ENCODE measurements at regions not wholly inside any gene's neighbourhood (a gene's known extent, or its start where the extent isn't known, plus 50 kb on each side); places are given as distances from the start of the nearest gene placed in this dataset.
A peak's percentile ranks its signal among the peaks of the same experiment; 100 is the strongest.
"Not testable (repeated sequence)": the region's sequence is repeated elsewhere in the genome, so short reads cannot be mapped to it uniquely, and the experiment has no call there.

DNA sequence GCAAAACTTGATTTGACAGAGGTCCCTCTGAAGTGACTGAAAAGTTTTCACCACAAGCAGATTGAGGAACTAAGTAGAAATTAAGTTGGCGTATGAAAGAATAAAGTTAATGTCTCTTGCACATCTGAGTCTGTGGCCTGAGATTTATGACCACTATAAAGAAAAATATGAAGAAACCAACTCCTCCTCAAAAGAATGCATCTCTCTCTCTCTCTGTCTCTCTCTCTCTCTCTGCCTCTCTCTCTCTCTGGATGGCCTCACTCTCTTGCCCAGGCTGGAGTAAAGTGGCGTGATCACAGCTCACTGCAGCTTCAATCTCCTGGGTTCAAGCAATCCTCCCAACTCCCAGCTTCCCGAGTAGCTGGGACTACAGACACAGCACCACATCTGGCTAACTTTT is 55.2 kb downstream of the RPL22L1 start:
- no peak for DNase-seq

DNA sequence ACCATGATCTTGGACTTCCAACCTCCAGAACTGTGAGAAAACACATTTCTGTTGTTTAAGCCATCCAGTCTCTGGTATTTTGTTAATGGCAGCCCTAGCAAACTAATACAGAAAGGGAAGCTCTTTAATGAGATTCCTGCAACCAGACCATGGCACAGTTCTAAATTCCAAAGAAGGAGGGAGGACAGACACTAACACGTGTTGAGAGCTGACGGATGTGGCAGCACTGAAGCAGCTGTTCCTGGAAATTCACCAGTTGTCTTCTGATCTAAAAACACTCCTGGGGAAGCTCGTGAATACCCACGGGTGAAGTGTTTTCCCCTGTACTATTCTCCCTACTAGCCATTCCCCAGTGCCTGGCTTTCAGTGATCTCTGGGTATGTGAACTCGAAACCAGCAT is 56.7 kb downstream of the RPL22L1 start:
- no peak for DNase-seq

DNA sequence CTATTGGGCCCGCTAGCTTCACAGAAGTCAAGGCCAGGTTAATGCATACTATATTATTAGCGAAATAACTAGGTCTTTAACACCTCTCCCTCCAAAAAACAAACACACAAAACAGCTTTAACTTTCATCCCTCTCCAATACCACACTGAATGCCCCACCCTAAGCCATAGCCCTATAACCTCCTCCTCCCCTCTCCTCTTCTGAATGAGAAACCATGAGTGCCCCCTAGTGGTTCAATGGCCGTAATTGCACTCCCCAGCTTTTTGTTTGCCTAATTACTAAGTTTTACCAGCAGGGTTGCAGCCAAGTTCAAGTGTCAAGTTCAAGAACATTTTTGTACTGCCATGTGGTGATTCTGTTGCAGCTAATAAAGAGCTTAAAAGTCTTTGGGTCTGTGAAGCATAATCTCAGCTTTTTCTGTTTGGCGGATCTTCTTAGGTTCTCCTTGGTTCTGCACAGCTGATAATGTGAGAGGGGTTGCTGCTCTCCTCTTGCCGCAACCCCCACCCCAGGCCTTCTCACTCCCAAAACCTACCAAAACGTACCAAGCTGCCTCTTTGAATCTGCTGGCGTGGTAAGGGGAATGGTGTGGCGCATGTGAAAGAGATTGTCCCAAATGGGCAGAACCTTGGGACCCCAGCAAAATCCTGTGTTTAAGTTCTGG is 57.9 kb downstream of the RPL22L1 start:
- peak; percentile 48 for DNase-seq

DNA sequence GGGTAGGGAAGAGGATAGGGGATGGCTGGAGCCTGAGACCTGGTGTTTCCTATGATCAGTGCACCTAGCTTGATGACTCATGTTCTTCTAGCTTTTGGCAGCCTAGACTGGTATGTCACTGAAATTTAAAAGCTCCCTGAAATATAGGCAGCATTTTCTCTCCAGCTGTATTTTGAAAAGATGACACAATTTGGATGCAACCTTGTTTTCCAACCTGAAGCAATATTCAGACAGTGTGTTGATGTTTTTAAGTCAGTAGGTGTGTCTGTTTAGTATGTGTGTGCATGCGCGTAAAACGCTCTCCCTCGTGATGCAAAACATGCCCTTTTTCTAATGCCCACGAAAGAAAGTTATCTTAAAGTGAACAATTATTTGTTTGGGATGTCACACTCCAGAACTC is 58.5 kb downstream of the RPL22L1 start:
- DNase-seq = no peak

DNA sequence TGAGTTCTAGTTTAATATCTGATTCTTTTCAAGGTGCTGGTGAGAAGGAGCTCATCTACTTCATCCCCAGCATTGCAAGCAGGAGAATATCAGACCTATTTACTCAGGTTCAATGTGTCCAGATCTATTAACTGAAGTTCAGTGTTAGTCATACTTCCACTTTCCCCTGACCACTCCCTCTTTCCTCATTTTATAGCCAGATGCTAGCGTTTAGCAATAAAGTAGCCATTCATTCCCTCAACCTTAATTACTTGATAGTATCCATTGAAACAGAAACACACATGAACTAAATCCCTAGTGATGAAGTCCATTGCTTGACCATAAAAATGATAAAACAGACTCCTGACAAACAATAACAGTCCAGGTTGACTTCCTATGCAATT is 60.0 kb downstream of the RPL22L1 start:
- no peak for DNase-seq

DNA sequence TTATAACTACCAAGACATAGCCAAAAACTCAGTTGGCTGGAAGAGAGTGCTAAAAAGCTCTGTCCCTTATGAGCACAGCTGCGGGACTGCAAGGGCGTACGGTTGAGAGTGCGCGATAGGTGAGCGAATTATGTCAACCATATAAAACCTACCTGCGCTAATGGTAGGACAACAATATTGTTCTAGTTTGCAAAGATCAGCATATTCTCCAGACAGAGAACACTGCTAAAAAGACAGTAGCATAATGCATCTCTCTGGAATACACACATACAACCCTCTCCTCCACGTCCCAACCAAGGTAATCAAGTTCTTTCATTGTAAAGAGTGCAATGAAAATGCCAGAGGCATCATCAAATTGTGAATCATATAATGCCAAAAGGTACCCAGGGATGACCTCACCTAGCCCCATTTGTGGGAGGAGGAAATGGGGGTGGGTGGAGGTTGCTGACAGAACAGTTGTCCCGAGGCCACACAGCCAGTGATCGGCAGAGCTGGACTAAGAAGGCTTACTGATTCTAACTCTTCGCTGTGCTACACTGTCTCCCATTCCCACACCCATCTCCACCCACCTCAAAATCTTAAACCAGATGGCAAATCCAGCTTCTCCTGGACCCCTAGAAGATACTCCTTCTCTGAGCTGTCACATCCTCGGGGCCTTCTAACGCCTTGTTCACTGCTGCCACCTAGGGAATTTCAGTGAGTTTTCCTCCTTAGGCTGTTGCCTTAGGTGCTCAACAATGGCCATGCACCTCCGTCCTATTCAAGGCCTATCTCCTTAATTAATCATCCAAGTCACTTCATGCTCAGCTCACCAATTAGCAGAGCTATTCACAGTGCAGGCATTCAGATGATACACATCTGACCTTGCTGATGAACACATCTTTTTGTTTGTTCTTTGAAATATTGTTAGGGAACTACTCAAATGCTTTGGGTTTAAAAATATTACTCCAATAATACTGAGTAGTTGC is 60.7 kb downstream of the RPL22L1 start:
- no peak for DNase-seq

DNA sequence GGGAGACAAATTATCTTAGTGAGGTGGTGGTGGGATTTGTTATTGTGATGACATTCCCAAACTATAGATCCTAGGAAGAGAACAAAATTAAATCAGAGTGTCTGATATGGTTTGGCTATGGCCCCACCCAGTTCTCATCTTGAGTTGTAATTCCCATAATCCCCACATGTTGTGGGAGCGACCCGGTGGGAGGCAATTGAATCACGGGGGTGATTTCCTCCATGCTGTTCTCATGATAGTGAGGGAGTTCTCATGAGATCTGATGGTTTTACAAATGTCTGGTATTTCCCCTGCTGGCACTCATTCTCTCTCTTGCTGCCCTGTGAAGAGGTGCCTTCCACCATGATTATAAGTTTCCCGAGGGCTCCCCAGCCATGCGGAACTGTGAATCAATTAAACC is 62.0 kb downstream of the RPL22L1 start:
- DNase-seq = no peak

DNA sequence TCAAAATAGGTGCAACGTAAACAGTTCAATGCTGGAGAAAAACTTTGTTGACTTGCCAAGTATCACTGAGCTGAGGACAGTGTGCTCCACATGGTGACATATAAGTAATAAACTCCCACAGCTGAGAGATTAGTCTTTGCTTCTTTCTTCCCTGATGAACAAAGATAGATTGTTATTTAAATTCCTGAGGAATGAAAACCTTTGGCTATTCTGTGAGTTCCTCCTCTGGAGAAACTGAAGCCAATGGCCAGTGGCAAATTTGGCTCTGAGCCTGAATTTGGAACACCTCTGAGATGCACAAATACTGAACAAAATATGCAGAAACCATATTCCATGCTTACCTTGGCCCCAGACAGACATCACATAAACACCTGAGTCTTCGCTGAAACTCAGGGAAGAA is 63.3 kb downstream of the RPL22L1 start:
- no peak for DNase-seq

DNA sequence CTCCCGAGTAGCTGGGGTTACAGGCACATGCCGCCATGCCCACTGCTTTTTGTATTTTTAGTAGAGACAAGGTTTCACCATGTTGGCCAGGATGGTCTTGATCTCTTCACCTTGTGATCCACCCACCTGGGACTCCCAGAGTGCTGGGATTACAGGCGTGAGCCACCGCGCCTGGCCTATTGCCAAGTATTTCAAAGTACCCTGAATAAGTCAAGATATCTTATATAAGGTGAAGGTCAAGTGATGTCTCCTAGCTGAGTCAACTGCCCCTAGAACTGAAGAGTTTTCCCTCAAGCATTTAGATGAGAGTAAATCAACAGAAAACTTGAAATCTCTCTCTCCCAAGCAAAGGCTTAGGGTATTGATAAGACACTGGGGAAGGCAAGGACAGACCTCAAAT is 63.9 kb downstream of the RPL22L1 start:
- no peak for DNase-seq

DNA sequence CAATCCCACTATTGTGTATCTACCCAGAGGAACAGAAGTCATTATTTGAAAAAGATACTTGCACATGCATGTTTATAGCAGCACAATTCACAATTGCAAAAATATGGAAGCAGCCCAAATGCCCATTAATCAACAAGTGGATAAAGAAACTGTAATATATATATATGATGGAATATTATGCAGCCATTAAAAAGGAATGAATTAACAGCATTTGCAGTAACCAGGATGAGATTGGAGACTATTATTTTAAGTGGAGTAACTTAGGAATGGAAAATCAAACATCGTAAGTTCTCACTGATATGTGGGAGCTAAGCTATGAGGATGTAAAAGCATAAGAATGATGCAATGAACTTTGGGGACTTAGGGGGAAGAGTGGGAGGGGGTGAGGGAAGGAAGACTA is 64.7 kb downstream of the RPL22L1 start:
- DNase-seq = not testable (repeated sequence)

DNA sequence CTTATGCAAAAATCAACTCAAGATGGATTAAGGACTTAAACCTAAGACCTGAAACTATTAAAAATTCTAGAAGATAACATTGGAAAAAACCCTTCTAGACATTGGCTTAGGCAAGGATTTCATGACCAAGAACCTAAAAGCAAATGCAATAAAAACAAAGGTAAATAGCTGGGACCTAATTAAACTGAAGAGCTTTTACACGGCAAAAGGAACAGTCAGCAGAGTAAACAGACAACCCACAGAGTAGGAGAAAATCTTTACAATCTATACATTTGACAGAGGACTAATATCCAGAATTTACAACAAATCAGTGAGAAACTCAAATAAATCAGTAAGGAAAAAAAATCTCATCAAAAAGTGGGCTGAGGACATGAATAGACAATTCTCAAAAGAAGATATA is 65.4 kb downstream of the RPL22L1 start:
- DNase-seq = not testable (repeated sequence)

DNA sequence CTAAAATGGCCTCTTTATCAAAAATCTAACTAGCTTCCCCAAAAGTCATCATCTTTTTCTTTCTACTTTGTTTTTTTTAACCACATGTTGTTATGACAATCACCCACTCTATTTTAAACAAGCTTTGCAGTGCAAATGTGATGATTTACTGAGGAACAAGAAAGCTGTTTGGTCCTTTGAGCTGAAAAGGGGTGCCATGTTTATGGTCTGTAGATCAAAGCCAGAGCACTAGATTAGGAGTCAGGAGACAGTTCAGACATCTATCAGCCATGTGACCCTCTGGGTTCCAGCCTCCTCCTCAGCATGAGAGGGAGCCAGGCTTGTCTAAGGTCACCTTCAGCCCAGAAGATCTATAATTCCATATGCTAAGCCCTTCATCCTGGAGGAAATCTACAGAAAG is 65.9 kb downstream of the RPL22L1 start:
- DNase-seq = no peak

DNA sequence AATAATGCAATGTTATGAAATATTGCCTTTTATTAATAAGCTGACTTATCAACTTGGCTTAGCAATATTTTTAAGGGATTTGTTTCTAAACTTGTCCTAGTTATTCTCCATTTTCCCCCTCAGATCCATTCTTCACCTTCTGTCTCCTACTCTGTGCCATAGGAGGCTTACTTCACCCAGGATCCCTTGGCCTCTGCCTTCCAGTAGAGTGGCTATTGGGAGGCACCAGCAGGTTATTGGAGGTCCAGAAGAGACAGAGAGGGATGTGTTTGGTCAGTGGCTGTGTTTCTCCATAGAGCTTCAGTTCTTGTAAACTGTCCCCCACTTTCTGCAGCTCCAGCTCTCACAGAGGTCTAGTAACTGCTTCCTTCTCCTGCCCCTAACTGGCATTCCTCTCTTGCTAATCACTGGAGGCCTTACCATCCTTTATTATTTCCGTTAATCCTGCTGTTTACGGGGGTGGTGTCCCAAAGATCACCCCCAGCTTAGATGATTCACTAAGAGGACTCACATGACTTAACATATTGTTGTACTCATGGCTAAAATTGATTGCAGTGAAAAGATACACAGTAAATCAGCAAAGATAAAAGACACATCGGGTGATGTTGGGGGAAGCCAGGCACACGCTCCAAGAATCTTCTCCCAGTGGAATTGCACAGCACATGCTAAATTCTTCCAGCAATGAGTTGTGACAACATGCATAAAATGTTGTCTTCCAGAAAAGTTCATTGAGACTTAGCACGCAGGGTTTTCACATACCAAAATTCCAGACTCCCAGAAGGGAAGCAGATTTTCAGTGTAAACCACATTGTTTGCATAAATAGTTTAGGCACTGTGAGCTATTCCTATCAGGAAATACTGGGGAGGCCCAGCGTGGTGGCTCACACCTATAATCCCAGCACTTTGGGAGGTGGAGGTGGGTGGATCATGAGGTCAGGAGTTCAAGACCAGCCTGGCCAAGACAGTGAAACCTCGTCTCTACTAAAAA is 67.5 kb downstream of the RPL22L1 start:
- no peak for DNase-seq

DNA sequence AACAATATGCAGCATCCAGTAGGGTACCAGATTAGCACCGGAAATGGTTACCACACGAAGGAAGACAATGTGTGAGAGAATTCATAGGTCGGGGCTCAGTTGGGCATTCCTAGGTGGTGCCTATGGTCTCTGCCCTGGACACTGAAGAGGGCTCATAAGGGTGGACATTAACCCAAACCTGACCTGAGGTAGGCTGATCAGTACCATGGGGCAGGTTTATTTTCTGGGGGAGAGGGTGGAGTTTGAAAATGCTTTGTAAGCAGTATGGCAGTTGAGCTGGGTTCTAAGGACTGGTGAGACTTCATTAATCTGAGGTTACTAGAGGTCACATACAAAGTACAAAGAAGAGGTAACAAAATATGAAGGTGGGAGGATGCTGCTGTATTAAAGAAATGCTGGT is 68.4 kb downstream of the RPL22L1 start:
- no peak for DNase-seq

DNA sequence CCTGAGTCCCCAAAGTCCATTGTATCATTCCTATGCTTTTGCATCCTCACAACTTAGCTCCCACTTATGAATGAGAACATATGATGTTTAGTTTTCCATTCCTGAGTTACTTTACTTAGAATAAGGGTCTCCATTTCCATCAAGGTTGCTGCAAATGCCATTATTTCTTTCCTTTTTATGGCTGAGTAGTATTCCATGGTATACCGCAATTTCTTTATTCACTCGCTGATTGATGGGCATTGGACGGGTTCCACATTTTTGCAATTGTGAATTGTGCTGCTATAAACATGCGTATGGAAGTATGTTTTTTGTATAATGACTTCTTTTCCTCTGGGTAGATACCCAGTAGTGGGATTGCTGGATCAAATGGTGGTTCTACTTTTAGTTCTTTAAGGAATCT is 69.7 kb downstream of the RPL22L1 start:
- not testable (repeated sequence) for DNase-seq

DNA sequence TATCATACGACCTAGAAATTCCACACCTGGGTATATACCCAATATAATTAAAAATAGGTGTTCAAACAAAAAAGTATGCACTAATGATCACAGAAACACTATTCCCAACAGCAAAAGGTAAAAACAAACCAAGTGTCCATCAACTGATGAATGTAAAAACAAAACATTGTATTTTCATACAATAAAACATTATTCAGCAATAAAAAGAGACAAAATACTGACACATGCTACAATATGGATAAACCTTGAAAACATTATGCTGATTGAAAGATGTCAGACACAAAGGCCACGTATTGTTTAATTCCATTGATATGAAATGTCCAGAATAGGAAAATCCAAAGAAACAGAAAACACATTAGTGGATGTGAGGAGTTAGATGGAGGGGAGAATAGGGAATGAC is 71.0 kb downstream of the RPL22L1 start:
- DNase-seq = no peak

DNA sequence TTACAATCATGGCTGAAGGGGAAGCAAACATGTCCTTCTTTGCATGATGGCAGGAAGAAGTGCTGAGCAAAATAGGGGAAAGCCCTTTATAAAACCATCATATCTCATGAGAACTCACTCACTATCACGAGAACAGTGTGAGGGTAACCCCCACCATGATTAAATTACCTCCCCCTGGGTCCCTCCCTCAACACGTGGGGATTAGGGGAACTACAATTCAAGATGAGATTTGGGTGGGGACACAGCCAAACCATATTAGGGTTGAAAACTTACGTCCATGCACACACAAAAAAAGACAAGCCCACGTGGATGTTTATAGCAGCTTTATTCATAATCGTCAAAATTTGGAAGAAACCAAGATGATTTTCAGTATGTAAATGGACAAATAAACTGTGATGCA is 72.3 kb downstream of the RPL22L1 start:
- DNase-seq = no peak

DNA sequence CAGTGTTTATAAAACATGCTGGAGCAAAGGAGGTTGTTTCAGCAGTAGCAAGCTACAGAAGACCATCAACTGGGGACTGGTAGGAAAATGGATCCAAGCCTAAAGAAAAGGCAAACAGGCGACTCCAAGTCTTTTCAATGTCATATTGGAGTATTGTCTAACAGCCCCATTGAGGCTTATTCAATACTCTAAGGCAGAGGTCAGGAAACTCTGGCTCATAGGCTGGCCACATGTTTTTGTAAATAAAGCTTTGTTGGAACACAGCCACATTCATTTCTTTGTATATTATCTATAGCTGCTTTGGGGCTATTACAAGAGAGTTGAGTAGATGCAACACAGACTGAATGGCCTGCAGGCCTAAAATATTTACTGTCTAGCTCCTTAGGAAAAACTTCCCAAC is 77.5 kb downstream of the RPL22L1 start:
- no peak for DNase-seq

DNA sequence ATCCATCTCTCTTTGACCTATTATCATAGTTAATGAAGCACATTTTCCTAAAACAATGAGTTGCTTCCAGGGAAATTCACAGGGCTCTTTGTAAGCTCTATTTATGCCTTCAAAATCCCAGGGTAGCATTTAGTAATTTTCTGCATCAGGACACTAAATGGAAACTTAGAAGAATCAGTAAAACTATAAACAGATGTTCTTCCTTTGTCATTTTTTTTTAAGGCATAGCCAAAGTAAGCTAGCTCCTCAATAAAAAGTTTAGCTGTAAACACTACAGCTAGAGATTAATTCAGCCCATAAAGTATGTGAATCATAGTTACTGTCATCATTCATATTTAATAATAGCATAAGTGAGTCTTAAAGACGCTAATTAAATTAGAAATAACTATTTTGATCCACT is 79.3 kb downstream of the RPL22L1 start:
- DNase-seq = no peak

DNA sequence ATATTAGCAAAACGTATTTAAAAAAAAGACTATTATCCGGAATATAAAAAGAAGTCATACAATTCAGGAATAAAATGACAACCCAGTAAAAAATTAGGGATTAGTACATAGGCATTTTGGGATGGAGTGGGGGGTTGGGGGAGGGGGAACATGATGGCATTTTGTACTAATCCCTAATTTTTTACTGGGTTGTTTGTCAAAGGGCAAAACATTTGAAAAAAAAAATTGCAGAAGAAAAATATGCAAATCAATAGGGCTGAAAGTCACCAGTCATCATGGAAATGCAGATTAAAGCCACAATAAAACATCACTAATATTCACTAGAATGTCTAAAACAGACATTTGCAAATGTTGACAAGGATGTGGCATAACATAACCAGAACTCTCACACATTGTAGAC is 82.5 kb downstream of the RPL22L1 start:
- DNase-seq = no peak

DNA sequence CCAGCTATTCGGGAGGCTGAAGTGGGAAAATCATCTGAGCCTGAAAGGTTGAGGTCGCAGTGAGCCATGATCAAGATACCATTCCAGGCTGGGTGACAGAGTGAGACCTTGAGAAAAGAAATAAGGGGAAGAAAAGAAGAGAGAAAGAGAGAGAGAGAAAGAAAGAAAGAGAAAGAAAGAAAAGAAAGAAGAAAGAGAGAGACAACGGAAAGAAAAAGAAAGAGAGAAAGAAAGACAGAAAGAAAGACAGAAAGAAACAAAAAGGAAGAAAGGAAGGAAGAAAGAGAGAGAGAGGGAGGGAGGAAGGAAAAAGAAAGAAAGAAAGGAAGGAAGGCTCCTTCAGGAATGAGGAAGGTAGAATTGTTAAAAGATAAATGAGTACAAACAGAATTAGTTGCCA is 84.5 kb downstream of the RPL22L1 start:
- no peak for DNase-seq

DNA sequence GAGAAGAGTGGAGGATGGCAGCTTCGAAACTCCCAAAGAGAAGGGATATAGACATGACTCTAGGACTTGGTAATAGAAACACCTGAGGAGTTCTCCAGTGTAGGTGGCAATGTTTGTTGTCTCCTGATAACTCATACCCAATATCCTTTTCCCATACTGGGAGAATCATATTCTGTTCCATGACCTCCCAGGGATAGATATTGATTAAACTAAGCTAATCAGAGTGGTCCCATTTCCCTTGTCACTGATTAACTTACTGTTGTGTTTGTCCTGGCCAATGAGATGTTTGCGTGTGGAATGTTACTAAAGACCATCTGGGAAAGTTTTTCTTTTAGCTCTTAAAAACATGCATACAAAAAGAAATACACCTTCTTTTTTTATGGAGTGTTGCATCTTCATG is 85.6 kb downstream of the RPL22L1 start:
- DNase-seq = no peak

DNA sequence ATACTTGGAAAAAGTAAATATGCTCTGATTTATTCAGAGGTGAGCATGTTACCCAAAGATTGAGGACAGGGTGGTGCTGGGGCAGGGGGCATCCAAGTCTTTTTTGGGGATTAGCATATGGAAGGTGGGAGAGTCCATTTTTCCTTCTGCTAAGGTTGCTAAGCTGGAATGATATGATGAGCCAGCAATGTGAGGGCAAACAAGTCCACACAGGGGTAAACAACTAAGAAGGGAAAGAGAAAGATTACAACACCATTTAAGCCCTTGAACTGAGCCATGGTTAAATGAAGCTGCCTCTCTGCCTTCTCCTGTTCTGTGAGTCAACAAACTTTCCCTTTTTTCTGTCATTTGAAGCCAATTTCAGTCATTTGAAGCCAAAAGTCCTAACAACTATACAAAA is 89.0 kb downstream of the RPL22L1 start:
- no peak for DNase-seq
